EL (cell line): ENCODE measurements at regions not wholly inside any gene's neighbourhood (a gene's known extent, or its start where the extent isn't known, plus 50 kb on each side); places are given as distances from the start of the nearest gene placed in this dataset.
"Not testable (repeated sequence)": the region's sequence is repeated elsewhere in the genome, so short reads cannot be mapped to it uniquely, and the experiment has no call there.

ENCODE experiments used
- DNase-seq: peaks from one replicate; pipeline ENCODE4 v3.0.0-alpha.2; 2016

DNA sequence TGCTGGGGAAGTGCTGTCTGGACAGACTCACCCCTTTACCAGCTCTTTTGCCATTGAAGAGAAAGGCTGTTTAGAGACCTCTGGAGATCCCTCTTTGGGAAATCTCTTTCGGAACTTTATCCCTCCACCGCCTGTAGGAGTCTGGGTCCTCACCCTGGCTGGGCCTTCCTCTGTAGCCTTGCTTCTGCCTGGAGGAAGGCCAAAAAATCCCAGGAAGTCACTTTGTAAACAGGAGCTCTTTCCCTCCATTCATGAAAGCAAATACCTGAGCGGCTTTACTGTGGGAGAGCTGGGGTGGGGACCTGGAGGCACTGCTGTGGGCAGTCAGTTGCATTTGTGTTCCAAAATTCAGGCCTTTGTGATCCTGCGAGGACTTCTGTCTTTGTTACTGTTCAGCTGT lies 126.2 kb downstream of the KLF6 start:
- DNase-seq = no peak

- no peak for DNase-seq
Measured at GRCh38 chr10:3656214-3656613, 128.8 kb downstream of the KLF6 start.

GRCh38 chr10:3655528-3655927 lies 129.5 kb downstream of the KLF6 start:
- DNase-seq = no peak

GRCh38 chr10:3654980-3655379 lies 130.0 kb downstream of the KLF6 start:
- DNase-seq = no peak

DNA sequence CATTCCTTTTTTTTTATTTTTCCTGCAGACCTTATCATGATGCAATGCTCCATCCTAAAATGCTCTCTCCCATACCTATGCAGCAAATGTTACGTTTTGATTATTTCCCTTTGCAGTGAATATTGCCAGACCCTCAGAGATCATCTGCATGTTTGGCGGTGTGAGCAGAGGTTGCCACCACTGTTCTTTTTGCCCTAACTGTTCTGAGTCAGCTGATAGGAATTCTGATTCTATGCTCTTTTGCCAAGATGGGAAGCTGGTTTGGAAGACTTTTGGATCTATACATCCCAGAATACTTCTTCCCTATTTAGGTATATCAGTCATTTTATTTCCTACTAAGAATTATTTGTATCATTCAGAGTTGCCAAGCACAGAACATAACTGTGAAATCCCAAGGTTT lies 130.5 kb downstream of the KLF6 start:
- DNase-seq = peak; percentile 53

DNA sequence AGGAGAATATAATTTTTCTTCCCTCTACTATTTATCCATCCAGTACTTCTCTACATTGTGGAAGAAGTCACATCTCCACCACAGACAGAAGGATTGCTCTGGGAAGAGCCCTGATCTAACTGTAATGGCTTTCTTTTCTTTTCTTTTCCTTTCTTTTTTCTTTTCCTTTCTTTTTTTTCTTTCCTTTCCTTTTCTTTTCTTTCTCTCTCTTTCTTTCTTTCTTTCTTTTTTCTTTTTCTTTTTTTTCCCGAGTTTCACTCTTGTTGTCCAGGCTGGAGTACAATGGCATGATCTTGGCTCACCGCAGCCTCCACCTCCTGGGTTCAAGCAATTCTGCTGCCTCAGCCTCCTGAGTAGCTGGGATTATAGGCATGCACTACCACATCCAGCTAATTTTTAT lies 131.7 kb downstream of the KLF6 start:
- DNase-seq = not testable (repeated sequence)

- no peak for DNase-seq
Measured at GRCh38 chr10:3652886-3653285, 132.1 kb downstream of the KLF6 start.

GRCh38 chr10:3651969-3652653 lies 132.9 kb downstream of the KLF6 start:
- DNase-seq = no peak

- no peak for DNase-seq
Measured at GRCh38 chr10:3648576-3648975, 136.4 kb downstream of the KLF6 start.

GRCh38 chr10:3648170-3648569 lies 136.8 kb downstream of the KLF6 start:
- no peak for DNase-seq

- no peak for DNase-seq
Measured at GRCh38 chr10:3647074-3647473, 137.9 kb downstream of the KLF6 start.

- DNase-seq = no peak
Measured at GRCh38 chr10:3645406-3645805, 139.6 kb downstream of the KLF6 start.

GRCh38 chr10:3640816-3641215 lies 144.2 kb downstream of the KLF6 start:
- DNase-seq = no peak

- DNase-seq = no peak
Measured at GRCh38 chr10:3639546-3639945, 145.5 kb downstream of the KLF6 start.

- DNase-seq = no peak
Measured at GRCh38 chr10:3636356-3637181, 148.4 kb downstream of the KLF6 start.

GRCh38 chr10:3635697-3636096 lies 149.3 kb downstream of the KLF6 start:
- DNase-seq = no peak

DNA sequence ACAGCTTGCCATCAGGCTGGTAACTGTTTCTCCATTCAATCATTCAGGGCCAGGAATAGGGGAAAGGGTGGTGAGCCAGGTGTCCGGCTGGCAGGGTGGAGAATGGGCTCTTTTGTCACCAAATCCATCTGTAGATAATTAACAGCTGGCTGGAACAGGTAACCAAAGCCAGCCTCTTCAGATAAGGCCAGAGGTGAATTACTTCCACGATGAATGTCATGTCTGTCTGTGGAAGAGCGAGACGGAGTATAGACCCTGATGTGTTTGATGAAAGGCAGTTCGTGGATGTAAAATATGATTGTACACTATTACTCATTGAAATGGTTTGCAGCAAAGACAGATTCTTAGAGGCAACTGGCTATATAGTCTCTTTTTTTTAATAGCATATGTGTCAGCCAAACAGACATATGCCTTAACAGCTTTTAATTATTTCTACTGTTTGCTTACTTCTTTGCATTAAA lies 149.8 kb downstream of the KLF6 start:
- DNase-seq = no peak

DNA sequence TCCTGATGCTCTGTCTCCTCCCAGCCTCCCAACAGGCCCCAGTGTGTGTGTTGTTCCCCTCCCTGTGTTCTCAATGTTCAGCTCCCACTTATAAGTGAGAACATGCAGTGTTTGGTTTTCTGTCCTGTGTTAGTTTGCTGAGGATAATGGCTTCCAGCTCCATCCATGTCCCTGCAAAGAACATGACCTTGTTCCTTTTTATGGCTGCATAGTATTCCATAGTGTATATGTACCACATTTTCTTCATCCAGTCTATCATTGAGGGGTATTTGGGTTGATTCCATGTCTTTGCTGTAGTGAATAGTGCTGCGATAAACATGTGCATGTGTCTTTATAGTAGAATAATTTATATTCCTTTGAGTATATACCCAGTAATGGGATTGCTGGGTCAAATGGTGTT lies 150.4 kb downstream of the KLF6 start:
- DNase-seq = not testable (repeated sequence)

- DNase-seq = peak; percentile 28
Measured at GRCh38 chr10:3631701-3632330, 153.2 kb downstream of the KLF6 start.

DNA sequence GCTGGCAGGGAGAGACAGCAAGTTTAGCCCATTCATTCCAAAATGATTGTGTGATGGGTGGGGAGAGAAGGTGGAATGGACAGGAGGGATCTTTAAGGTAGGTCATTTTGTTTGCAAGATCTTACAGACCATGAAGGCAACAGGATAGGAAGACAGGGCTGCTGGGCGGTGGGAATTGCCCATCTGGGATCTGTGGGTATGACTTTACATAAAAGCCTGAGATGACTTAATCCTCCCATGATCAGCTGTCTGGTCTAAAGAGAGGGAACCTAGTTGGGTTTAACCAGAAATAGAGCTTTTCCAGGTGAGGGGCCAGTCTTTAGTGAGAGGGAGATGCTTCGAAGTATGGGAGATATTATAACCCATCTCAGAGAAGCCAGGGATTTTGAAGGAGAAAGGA lies 153.7 kb downstream of the KLF6 start:
- no peak for DNase-seq

DNA sequence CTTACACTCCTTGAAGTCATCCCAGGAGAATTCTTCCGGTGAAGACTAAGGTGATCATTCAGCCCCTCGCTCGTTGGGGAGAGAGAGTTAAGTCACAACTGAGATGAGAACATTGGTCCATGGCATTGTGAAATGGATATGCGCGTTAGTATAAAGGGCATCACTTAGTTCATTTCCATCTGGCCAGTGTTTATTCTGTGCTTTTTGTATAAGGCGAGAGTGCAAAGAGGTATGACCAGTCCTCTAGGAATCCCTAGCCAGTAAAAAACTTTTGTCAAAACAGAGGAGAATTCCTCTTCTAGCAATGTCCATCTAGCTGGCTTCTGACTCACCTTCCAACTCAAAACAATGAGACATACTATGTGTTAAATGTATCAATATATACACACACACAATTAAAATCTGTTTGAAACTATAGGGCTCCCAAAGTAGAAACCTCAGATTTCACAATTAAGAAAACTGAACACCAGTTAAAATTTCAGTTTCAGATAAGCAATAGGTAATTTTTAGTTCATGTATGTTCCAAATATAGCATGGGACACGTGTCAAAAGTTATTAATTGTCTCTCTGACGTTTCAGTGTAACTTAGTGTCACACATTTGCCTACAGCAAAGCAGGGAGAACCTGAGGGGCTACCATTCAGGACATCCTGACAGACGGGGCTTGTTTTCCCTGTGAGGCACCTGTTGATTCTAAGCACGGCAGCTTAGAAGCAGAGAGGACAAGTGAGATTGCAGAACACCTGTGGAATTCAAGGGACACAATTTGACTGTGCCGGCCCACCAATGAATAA lies 158.9 kb downstream of the KLF6 start:
- DNase-seq = peak; percentile 91

- peak; percentile 94 for DNase-seq
Measured at GRCh38 chr10:3624367-3624766, 160.6 kb downstream of the KLF6 start.

DNA sequence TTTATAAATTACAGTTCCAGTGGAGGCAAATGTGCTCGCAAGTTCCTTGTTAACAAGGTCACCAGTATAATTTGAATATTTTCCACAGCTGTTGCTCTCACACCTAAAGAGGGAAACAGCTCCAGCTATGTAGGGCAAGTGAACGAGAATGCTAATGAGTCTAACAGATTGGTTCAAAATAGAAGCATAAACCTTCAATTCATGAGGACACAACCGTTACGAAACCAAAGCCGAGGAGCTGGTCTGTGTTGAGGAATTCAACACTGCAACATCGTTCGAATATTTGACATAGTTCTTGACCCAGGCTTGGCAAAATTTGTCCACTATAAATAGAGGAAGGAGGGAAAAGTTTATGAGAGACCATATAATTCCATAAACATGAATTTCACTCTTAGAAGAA lies 161.3 kb downstream of the KLF6 start:
- peak; percentile 92 for DNase-seq
